SKM-1 treated with dmso at 0.1 percent for 144 hours (cell line): ENCODE measurements at regions not wholly inside any gene's neighbourhood (a gene's known extent, or its start where the extent isn't known, plus 50 kb on each side); places are given as distances from the start of the nearest gene placed in this dataset.

Experiments used
- DNase-seq: peaks from one replicate; lab custom pipeline; 2025; ENCODE audit not compliant: unreplicated experiment; lab: John Stamatoyannopoulos, UW

DNA sequence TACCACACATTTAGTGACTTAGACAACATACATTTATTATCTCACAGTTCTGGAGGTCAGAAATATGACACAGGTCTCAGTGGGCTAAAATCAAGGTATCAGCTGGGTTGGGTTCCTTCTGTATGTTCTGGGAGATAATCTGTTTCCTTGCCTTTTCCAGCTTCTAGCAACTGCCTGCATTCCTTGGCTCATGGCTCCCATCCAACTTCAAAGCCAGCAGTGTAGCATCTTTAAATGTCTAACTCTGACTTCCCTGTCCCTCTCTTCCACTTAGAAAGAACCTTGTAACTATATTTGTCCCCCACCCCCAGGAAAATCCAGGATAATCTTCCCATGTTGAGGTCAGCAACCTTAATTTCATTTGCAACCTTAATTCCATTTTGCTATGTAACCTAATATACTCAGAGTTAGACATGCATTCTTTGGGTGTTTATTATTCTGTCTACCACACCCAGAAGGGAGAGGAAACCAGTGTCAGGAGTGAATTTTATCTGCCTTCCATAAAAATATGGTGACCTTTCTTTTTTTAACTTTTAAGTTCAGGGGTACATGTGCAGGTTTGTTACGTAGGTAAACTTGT is 57.3 kb upstream of the SMIM30 start:
- no peak for DNase-seq

DNA sequence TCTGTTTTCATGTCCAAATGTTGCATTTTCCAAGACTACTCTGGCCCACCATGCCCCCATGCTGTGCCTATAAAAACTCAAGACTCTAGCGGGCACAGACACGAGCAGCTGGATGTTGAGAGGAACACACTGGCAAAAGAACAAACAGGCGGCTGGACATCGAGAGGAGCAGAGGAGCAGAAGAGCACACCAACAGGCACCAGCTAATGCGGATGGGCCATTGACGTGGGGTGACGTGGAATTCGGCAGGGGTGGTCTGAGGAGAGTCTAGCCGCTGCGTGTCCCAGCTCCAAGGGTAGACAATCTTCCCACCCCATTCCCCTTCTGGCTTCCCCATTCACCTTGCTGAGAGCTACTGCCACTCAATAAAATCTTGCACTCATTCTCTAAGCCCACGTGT is 54.4 kb upstream of the SMIM30 start:
- no peak for DNase-seq

GRCh38 chr7:113170591-113170990 is 52.2 kb upstream of the SMIM30 start:
- no peak for DNase-seq
